ENCODE measurements at regions not wholly inside any gene's neighbourhood (a gene's known extent, or its start where the extent isn't known, plus 50 kb on each side); places are given as distances from the start of the nearest gene placed in this dataset.

DNA sequence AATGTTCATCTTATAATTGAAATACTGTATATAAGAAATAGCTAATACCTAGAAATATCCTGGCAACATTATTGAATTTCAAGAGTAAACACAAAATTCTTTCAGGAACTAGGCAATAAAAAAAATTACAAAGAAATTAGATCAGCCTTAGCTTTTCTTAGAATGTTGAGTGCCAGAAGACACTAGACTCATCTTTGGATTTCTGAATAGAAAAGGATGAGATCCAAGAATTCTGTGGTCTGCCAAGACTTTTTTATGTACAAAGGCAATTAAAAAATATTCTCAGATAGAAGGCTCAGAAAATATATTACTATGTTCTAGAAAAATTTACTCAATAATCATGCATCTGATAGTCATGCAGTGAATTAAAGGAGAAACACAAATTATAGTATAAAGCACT lies 294.5 kb upstream of the CDIN1 start:
- peaks cover 17 to 25% of the 10 kb centered on the region in 2 donors for H3K9me3 Mint-ChIP-seq
- no peaks in the 10 kb centered on the region for H3K36me3 ChIP-seq (ENCODE audit: control insufficient read depth, insufficient read depth, low read length)
- H3K4me1 Mint-ChIP-seq, result no peaks in the 10 kb centered on the region

DNA sequence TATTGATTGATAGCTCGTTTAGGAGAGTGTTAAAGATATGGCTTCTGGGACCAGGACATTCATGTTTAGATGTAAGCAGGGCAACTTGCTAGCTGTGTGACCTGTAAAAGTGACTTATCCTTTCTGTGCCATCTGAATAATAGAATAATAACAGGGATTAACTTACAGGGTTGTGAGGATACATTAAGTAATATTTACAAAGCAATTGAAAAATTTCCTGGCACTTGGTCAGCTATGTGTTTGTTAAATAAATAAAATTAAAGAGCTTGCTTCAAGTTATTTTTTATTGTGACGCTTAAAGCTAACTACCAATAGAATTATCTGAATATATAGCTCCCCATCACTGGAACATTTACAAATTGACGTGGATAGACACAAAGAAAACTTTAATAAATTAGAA lies 287.9 kb upstream of the CDIN1 start:
- DNase-seq (no peak), ATAC-seq (no peak)
- 71% methylated on average over 1 of the region's 3 CpGs for WGBS (ENCODE audit: insufficient coverage)
- H3K9me3 Mint-ChIP-seq, result peaks cover 15 to 25% of the 10 kb centered on the region in 2 donors
- no peaks in the 10 kb centered on the region for H3K27me3 Mint-ChIP-seq (ENCODE audit: low read depth in 2 of 2)
- H3K4me1 Mint-ChIP-seq, result no peaks in the 10 kb centered on the region
- H3K4me3 Mint-ChIP-seq, result no peak overlapping the region
- Histone ChIP-seq H3K9me3 (ENCODE audit: control insufficient read depth, insufficient read depth, low read length) (no peaks in the 10 kb centered on the region), H3K4me1 (ENCODE audit: control insufficient read depth, insufficient read depth, low read length) (no peaks in the 10 kb centered on the region), H3K36me3 (ENCODE audit: control insufficient read depth, insufficient read depth, low read length) (no peaks in the 10 kb centered on the region), H3K4me3 (ENCODE audit: low read length) (no peak overlapping the region), H3K27ac (ENCODE audit: low read length) (no peak overlapping the region), H3K27me3 (ENCODE audit: control insufficient read depth, insufficient read depth, low read length) (no peaks in the 10 kb centered on the region)
- intact Hi-C loops (cut with micrococcal nuclease), result no loop called here
- no peaks in the 10 kb centered on the region for H3K36me3 Mint-ChIP-seq
- no peak overlapping the region for H3K27ac Mint-ChIP-seq
- TF ChIP-seq, protein P1, sequence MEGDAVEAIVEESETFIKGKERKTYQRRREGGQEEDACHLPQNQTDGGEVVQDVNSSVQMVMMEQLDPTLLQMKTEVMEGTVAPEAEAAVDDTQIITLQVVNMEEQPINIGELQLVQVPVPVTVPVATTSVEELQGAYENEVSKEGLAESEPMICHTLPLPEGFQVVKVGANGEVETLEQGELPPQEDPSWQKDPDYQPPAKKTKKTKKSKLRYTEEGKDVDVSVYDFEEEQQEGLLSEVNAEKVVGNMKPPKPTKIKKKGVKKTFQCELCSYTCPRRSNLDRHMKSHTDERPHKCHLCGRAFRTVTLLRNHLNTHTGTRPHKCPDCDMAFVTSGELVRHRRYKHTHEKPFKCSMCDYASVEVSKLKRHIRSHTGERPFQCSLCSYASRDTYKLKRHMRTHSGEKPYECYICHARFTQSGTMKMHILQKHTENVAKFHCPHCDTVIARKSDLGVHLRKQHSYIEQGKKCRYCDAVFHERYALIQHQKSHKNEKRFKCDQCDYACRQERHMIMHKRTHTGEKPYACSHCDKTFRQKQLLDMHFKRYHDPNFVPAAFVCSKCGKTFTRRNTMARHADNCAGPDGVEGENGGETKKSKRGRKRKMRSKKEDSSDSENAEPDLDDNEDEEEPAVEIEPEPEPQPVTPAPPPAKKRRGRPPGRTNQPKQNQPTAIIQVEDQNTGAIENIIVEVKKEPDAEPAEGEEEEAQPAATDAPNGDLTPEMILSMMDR (IDR thresholded peaks at IDR 0.05), result no peak

More for the DNA sequence above, 294.5 kb upstream of the CDIN1 start:
- no peak overlapping the region for H3K4me3 ChIP-seq (ENCODE audit: low read length)
- TF ChIP-seq, protein P1 (IDR thresholded peaks at IDR 0.05), result no peak
- no peak for DNase-seq
- Mint-ChIP-seq H3K36me3 (no peaks in the 10 kb centered on the region), H3K27me3 (ENCODE audit: low read depth in 2 of 2) (no peaks in the 10 kb centered on the region), H3K27ac (no peak overlapping the region), H3K4me3 (no peak overlapping the region)
- intact Hi-C loops (cut with micrococcal nuclease), result no loop called here
- H3K27me3 ChIP-seq (ENCODE audit: control insufficient read depth, insufficient read depth, low read length), result no peaks in the 10 kb centered on the region
- no peak overlapping the region for H3K27ac ChIP-seq (ENCODE audit: low read length)
- peaks cover 3% of the 10 kb centered on the region for H3K9me3 ChIP-seq (ENCODE audit: control insufficient read depth, insufficient read depth, low read length)
- ATAC-seq, result no peak
- no peaks in the 10 kb centered on the region for H3K4me1 ChIP-seq (ENCODE audit: control insufficient read depth, insufficient read depth, low read length)

DNA sequence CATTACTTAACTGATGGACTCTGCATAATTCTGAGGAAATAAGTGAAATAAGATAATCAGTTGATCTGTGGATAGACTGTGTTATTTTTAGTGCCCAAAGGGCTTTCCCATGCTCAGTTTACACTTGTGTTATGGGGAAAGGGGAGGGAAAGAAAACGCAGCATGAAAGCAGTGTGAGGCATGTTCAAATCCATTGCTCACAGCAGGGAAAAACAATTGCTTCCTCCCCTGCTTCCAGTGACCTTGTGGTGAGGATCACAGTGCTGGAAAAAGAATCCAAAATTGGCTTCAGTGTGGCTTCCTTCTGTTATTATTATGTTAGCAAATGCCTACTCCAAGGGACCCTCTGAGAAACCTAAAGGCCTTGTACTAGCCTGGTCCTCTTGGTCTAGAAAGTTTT lies 285.1 kb upstream of the CDIN1 start:
- DNase-seq (no peak), ATAC-seq (no peak)
- Mint-ChIP-seq H3K4me1 (no peaks in the 10 kb centered on the region), H3K4me3 (no peak overlapping the region), H3K36me3 (no peaks in the 10 kb centered on the region), H3K27me3 (ENCODE audit: low read depth in 2 of 2) (no peaks in the 10 kb centered on the region), H3K9me3 (peaks cover 9 to 13% of the 10 kb centered on the region in 2 donors), H3K27ac (no peak overlapping the region)
- Histone ChIP-seq H3K27me3 (ENCODE audit: control insufficient read depth, insufficient read depth, low read length) (no peaks in the 10 kb centered on the region), H3K27ac (ENCODE audit: low read length) (no peak overlapping the region), H3K36me3 (ENCODE audit: control insufficient read depth, insufficient read depth, low read length) (no peaks in the 10 kb centered on the region), H3K4me1 (ENCODE audit: control insufficient read depth, insufficient read depth, low read length) (no peaks in the 10 kb centered on the region), H3K9me3 (ENCODE audit: control insufficient read depth, insufficient read depth, low read length) (no peaks in the 10 kb centered on the region), H3K4me3 (ENCODE audit: low read length) (no peak overlapping the region)
- TF ChIP-seq, protein P1 (IDR thresholded peaks at IDR 0.05), result no peak
- intact Hi-C loops (cut with micrococcal nuclease), result no loop called here
- WGBS (ENCODE audit: insufficient coverage), result 75% methylated on average over 1 of the region's 1 CpG

DNA sequence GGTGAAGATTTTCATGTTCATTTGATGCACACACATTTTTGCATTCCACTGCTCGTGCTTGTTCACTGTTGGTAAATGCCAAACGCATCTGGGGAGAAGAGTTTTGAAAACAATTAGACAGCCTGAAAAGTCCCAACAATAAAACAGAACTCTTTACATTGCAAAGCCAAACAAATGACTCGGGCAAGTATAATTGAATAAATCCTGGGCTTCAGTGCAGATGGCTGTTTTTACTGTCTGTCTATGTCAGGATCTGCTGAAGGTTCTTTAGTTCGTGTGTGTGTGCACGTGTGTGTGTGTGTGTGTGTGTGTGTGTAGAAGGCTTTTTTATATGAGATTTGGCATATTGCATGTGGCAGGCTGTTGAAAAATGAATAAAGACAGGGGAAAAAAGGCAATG lies 277.5 kb upstream of the CDIN1 start:
- H3K27me3 Mint-ChIP-seq (ENCODE audit: low read depth in 2 of 2), result no peaks in the 10 kb centered on the region
- no peaks in the 10 kb centered on the region for H3K4me1 Mint-ChIP-seq
- ATAC-seq (no peak), DNase-seq (no peak)
- no peaks in the 10 kb centered on the region for H3K36me3 Mint-ChIP-seq
- H3K9me3 Mint-ChIP-seq, result peaks cover 4 to 7% of the 10 kb centered on the region in 2 donors
- no peaks in the 10 kb centered on the region for H3K9me3 ChIP-seq (ENCODE audit: control insufficient read depth, insufficient read depth, low read length)
- no peak overlapping the region for H3K27ac Mint-ChIP-seq
- no peak overlapping the region for H3K27ac ChIP-seq (ENCODE audit: low read length)
- H3K4me1 ChIP-seq (ENCODE audit: control insufficient read depth, insufficient read depth, low read length), result no peaks in the 10 kb centered on the region
- H3K4me3 ChIP-seq (ENCODE audit: low read length), result no peak overlapping the region
- no peak overlapping the region for H3K4me3 Mint-ChIP-seq
- WGBS (ENCODE audit: insufficient coverage), result 67% methylated on average over 5 of the region's 5 CpGs
- intact Hi-C loops (cut with micrococcal nuclease), result no loop called here
- TF ChIP-seq, protein P1 (IDR thresholded peaks at IDR 0.05), result no peak
- no peaks in the 10 kb centered on the region for H3K36me3 ChIP-seq (ENCODE audit: control insufficient read depth, insufficient read depth, low read length)
- H3K27me3 ChIP-seq (ENCODE audit: control insufficient read depth, insufficient read depth, low read length), result no peaks in the 10 kb centered on the region

Measured in natural killer cell (primary cell).